Nephron progenitor cell (in vitro differentiated cells): ENCODE measurements at regions not wholly inside any gene's neighbourhood (a gene's known extent, or its start where the extent isn't known, plus 50 kb on each side); places are given as distances from the start of the nearest gene placed in this dataset.

Source experiments
- DNase-seq: peaks from one replicate; pipeline ENCODE4 v3.0.0; 2021
- H3K27ac Mint-ChIP-seq: 2 replicates; pipeline ENCODE4 v1.8.0; 2021; ENCODE audit warnings: mild to moderate bottlenecking, moderate library complexity, mixed read lengths
- H3K27me3 Mint-ChIP-seq: 2 replicates; pipeline ENCODE4 v1.8.0; 2021; ENCODE audit warnings: mild to moderate bottlenecking, low read depth, mixed read lengths; ENCODE audit not compliant: poor library complexity
- H3K36me3 Mint-ChIP-seq: 2 replicates; pipeline ENCODE4 v1.8.0; 2021; ENCODE audit warnings: low read depth, mixed read lengths
- H3K4me1 Mint-ChIP-seq: 2 replicates; pipeline ENCODE4 v1.8.0; 2021; ENCODE audit warnings: mixed read lengths
- H3K4me3 Mint-ChIP-seq: 2 replicates; pipeline ENCODE4 v1.8.0; 2021; ENCODE audit warnings: mild to moderate bottlenecking, moderate library complexity, mixed read lengths
- H3K9me3 Mint-ChIP-seq: 2 replicates; pipeline ENCODE4 v1.8.0; 2021; ENCODE audit warnings: mild to moderate bottlenecking, moderate library complexity, mixed read lengths
- CTCF ChIP-seq: fragments of 200-600 bp; sonication (generic); IDR thresholded peaks from 2 replicates; pipeline ENCODE4 v1.5.0; 2021; ENCODE audit warnings: antibody characterized with exemption

- no peak overlapping the region for H3K27ac Mint-ChIP-seq
- H3K27me3 Mint-ChIP-seq = no peaks in the 10 kb centered on the region
- no peaks in the 10 kb centered on the region for H3K9me3 Mint-ChIP-seq
- TF ChIP-seq CTCF = no peak
- no peaks in the 10 kb centered on the region for H3K36me3 Mint-ChIP-seq
- no peak for DNase-seq
- H3K4me1 Mint-ChIP-seq = no peaks in the 10 kb centered on the region
- H3K4me3 Mint-ChIP-seq = no peak overlapping the region
These were observed 72.0 kb downstream of the VCAM1 start for GRCh38 chr1:100791586-100791985.

GRCh38 chr1:100793659-100794058 lies 74.1 kb downstream of the VCAM1 start:
- H3K27ac Mint-ChIP-seq = no peak overlapping the region
- no peak for TF ChIP-seq CTCF
- no peak for DNase-seq
- H3K4me1 Mint-ChIP-seq = no peaks in the 10 kb centered on the region
- H3K9me3 Mint-ChIP-seq = no peaks in the 10 kb centered on the region
- no peaks in the 10 kb centered on the region for H3K36me3 Mint-ChIP-seq
- no peak overlapping the region for H3K4me3 Mint-ChIP-seq
- H3K27me3 Mint-ChIP-seq = no peaks in the 10 kb centered on the region

DNA sequence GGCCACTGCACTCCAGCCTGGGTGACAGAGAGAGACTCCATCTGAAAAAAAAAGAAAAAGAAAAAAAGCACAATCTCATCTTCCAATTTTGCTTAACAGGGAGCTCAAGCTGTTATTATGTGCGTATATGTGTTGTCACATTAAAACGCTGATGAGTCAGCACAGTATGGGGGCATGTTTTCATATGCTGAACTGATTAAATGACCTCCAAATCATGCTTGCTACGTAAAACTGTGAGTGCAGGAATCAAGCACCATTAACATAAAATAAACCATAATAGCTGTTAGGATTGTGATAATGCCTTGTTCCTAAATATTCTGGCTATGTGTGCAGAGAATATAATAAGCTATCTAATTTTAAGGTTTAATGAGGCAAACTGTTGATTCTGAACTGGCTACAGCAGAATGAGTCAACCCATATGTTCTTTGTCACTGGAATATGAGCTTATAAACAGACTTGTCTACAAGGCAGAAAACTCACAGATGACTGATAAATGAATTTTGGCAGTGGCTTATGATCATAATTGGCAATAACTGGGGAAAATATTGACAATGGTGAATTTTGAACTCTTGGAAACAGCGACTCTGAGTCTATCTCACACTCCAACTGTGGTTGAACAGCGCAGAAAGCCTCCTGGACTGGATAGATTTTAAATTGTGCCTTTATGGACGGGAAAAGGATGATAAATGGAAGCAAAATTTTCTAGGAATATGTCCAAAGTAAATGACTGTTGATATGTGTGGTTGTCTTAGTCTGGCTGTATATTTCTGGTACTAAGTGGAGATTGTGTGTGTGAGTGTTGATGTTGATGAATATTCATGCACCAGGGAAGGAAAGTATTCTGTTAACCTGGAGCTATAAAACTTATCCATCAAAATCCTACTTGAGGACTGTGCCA lies 75.5 kb downstream of the VCAM1 start:
- H3K9me3 Mint-ChIP-seq = no peaks in the 10 kb centered on the region
- H3K27me3 Mint-ChIP-seq = no peaks in the 10 kb centered on the region
- TF ChIP-seq CTCF = no peak
- no peak overlapping the region for H3K4me3 Mint-ChIP-seq
- H3K4me1 Mint-ChIP-seq = no peaks in the 10 kb centered on the region
- H3K27ac Mint-ChIP-seq = no peak overlapping the region
- no peak for DNase-seq
- no peaks in the 10 kb centered on the region for H3K36me3 Mint-ChIP-seq

- no peak for TF ChIP-seq CTCF
These were observed 76.1 kb downstream of the VCAM1 start for GRCh38 chr1:100795646-100795985.

GRCh38 chr1:100796046-100796445 lies 76.5 kb downstream of the VCAM1 start:
- TF ChIP-seq CTCF = no peak
- Mint-ChIP-seq H3K4me1 (no peaks in the 10 kb centered on the region), H3K4me3 (no peak overlapping the region), H3K27me3 (no peaks in the 10 kb centered on the region), H3K36me3 (no peaks in the 10 kb centered on the region), H3K9me3 (peaks cover 9% of the 10 kb centered on the region), H3K27ac (no peak overlapping the region)
- no peak for DNase-seq

More at GRCh38 chr1:100795646-100795985, 76.1 kb downstream of the VCAM1 start:
- Mint-ChIP-seq H3K9me3 (peaks cover 4% of the 10 kb centered on the region), H3K4me3 (no peak overlapping the region), H3K36me3 (no peaks in the 10 kb centered on the region), H3K4me1 (no peaks in the 10 kb centered on the region), H3K27me3 (no peaks in the 10 kb centered on the region), H3K27ac (no peak overlapping the region)
- no peak for DNase-seq

DNA sequence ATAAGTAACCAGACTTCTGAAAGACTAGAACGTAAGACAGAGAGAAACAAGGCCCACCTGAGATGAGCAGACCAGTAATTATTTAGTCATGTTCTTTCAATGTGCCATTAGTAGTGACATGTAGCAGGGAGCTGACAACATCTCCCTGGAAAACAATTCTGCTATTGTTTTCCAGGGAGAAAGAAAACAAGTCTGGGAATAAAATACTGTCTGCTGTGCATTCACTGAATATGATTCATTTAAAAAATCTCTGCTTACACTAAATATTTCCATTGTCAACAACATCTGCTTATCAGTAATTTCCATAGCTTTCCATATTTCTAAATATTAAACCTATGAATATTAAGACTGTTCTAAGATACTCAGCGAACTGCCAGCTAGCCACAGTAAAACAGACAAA lies 80.0 kb downstream of the VCAM1 start:
- Mint-ChIP-seq H3K27me3 (no peaks in the 10 kb centered on the region), H3K27ac (no peak overlapping the region), H3K4me3 (no peak overlapping the region), H3K9me3 (peaks cover 28% of the 10 kb centered on the region), H3K4me1 (no peaks in the 10 kb centered on the region), H3K36me3 (no peaks in the 10 kb centered on the region)
- no peak for DNase-seq
- no peak for TF ChIP-seq CTCF
